ENCODE measurements at regions not wholly inside any gene's neighbourhood (a gene's known extent, or its start where the extent isn't known, plus 50 kb on each side); places are given as distances from the start of the nearest gene placed in this dataset.

DNA sequence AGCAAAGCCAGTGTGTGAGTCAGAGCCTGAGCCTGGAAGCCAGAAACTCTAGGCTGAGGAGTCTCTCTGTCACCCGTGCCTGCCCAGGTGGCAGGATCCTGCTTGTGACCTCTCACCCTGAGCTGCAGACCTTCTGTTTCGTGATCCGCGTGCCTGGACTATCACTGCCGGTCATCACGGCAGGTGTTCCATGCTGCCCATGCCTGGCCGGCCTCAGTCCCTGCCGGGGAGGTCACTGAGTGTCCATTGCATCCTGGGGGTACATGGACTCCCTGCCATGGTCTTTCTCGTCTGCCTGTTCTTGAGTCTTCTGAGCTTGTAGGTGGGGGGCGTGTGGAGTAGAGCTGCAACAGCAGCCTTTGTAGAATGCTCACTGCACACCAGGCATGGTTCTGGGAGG is 1032.4 kb downstream of the TBC1D22A start:
- no peak for DNase-seq

DNA sequence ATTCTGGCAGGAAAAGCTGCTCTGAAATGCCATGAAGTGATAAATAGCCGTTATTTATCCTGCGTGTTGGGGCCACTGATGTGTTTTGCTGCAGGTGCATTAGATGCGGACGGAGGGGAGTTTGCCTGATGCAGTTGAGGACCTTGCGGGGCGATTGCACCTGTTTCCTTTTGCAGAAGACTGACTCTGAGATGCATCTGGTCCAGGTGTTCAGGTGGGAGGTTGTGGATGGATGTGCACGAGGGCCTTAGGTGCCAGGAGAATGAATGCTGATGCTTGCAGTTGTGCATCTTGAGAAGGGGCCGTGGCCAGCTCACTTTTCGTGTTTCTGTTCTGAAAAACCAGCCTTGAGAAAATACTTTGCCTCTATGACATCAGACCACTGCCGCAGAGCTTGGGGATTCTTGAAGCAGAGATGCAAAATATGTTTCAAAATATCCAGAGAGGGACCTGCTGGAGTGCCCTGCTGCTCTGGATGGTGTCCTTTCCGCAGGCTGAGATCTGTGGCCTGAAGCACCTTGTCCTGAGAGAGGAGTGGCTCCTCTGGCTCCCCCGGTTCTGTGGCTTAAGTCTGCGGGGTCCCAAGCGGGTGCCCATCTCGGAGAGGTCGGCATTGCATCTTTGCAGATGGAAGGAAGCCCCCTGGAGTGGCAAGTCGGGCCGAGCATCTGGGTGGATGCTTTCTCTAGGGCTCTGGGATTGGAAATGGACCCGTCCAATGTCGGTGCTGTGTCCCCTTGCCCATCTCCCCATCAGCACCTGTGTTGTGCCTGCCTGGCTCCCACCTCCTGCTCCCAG is 1031.1 kb downstream of the TBC1D22A start:
- no peak for DNase-seq

DNA sequence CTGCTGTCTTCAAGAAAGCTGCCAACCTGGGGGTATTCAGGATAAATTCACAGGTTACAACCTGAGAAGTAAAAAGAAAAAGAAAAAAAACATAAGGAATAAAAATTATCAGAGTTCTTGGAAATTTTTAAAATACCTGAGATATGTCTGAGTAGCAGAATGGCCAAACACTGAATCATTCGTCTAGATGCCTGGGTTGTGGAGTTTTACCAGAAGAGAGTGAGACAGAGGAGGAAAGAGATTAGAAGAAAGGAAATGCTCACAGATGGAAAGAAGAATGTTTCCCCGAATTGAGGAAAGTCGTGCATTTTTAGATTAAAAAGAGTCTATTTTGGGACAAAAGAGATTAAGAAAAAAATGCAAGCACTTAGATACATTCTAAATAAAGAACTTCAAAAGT is 1026.7 kb downstream of the TBC1D22A start:
- DNase-seq = no peak

DNA sequence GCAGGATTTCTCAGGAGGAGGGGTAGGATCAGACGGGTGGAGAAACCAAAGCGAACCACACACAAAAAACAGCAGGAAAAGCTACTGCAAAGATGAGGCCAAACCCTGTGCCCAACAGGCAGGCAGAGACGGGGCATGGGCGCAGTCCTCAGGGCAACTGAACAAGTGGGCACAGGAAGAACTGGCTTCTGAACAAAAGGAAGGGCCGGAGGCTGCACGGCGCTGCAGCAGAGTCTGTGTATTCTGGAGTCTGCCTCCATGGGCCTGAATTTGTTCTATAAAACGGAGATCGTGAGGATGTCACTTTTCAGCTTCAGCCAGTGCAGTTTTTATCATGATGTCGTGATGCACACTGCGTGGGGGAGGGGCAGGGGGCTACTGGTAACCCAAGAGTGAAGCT is 1026.0 kb downstream of the TBC1D22A start:
- DNase-seq = no peak

DNA sequence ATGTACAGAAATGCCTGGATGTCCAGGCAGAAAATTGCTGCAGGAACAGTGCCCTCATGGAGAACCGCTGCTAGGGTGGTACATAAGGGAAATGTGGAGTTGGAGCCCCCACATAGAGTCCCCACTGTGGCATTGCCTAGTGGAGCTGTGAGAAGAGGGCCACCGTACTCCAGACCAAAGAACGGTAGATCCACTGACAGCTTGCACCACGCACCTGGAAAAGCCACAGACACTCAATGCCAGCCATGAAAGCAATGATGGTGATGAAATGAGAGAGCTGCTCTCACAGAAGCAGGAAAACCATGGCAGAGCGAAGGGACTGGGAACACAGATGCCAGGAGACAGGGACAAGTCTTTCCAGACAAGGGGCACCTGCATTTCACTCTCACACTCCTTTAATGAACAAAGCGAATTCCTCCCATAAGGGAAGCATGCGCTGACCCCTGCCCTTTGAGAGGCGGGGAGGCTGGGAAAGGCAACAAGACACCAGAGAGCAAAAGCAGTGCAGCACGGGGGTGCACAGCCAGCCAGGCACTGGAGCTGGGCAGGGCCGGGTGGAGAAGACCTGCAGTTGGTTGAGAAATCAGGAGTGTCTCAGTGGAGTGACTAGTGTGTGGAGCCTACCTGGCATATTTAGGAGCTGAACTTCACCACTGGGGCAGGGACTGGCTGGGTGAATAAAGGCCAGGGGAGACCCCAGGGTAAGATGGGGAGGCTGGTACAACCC is 1025.2 kb downstream of the TBC1D22A start:
- no peak for DNase-seq

DNA sequence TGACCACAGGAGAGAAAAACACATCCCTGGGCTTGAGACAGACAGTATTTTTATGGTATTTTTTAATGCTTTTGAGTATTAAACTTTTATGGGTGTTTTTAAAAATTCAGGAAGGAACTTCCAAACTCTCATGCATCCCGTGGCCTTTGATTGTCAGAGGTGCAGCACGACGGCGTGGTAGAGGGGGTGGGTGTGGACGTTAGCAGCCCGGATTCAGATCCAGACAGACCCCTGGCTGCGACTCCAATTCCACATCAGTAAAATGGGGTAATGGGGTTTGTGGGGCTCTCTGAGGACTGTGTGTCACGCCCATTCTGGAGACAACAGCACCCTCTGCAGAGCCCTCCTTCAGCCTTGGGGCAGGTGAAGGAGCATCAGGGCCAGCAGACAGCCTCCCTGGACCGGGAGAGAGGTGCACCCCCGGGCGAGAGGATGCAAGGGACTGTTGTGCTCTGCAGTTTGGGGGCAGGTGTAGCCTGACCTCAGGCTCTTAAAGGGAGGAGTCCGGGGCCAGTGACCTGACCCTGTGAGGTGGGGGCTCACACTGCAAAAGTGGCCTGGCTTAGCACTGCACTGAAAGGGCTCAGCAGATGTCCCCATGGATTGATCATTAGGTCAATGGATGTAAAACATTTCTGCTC is 1024.3 kb downstream of the TBC1D22A start:
- no peak for DNase-seq

DNA sequence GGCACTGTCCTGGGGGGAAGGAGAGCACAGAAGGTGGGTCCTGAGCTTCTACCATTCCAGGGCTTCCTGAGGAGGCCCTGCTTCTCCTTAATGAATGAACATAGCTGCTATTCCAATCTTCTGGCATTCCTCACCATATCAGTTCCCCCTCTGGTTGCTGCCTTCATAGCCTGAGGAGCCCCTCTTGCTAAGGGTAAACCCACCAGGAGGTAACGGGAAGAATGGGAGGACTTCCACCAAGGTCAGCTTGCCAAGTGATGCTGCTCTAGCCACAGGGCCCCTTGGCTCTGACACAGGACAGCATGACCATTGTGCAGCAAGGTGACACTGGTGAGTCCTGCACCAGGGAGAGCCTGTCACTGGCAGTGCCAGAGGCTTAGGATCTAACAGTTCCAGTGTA is 1022.5 kb downstream of the TBC1D22A start:
- no peak for DNase-seq

DNA sequence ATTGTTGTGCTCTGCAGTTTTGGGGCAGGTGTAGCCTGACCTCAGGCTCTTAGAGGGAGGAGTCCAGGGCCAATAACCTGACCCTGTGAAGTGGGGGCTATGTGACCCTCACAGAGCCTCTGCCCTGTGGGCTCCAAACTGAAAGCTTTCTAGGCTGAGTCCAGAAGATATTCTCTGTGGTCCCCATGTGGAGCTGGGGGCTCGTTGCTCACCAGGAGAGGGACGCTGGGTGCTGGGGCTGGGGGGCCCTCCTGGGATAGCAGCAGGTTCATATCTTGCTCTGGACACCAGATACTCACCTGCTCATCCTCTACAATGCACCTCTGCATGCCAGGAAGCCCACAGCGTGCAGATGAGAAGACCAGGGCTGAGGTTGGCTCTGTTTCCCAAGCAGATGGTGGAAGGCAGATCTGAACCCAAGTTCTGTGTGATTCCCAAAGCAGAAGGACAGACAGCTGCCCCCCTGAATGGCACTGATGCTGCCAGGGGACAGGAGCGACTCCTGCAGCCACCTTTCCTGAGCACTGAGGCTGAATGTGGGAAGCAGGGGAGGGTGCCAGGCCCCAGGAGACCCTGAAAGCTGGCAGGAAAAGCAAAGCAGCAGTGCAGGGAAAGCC is 1022.0 kb downstream of the TBC1D22A start:
- DNase-seq = no peak

DNA sequence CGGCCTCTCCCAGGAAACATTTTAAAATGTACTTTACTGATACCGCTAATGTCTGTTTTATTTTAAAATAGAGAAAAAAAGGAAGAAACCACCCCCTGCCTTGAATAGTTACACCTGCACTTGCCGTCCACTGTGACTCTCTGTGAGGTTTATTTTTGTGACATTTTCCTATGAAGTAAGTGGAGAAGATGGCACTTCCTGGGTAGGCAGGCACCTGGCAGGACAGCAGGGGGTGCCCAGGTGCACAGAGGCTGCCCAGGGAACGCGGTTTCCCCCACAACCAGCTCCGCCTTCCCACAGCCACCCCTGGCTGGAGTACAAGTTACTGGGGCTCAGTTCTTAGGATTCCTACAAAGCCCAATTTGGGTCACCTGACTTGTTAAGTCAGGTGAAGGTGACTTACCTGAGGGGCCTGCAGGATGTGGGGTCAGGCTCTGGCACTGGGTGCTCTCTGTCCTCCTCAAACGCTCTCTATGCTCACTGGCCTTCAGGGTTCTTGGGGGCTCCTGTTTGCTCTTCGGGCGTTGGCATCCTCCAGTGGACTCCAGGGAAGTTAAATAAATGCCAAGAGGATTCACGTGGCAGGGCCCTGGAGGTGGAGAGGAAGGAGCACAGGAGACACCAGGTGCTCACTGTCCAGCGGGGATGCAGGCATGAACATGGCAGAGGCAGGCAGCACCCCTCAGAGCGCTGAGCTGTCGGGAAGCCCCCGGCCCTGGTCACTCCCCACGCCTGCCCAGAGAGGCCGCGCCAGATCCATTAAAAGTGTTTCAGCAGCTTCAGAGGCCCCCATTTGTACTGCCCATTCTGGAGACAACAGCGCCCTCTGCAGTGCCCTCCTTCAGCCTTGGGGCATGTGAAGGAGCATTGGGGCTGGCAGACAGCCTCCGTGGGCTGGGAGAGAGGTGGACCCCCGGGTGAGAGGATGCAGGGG is 1021.2 kb downstream of the TBC1D22A start:
- DNase-seq = no peak

DNA sequence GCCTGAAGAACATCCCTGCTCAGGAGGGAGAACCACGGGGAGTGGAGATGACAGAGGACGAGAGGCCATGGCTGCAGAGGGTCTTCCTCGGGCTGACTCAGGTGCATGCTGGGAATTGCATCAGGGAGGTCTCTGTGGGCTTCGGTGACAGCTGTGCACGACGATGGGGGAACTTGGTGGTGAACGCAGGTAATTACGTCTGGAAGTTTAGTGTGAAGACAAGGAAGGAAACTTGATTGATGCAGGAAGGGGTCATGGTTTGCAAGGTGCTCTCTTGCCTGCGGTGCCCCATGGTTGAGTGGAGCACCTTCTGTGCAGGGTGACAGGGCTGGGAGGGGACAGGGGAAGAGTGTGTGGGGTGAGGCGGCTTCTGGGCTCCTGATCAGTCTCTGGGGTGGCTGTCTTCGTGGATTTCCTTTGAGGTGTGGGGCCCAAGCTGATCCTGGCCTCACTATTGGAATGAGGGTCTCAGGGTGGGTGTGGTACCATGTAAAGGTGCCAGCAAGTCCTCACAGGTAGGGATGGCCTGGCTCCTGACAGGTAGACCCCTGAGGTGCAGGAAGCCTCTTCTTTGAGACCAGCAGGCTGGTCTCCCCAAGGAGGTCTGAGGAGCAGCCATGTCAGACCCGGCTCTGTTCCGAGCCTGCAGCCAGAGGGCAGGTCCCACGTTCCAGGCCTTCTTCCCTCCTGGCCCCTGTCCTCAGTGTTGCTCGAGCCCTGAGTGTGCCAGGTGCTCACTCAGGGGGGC is 1020.1 kb downstream of the TBC1D22A start:
- no peak for DNase-seq

DNA sequence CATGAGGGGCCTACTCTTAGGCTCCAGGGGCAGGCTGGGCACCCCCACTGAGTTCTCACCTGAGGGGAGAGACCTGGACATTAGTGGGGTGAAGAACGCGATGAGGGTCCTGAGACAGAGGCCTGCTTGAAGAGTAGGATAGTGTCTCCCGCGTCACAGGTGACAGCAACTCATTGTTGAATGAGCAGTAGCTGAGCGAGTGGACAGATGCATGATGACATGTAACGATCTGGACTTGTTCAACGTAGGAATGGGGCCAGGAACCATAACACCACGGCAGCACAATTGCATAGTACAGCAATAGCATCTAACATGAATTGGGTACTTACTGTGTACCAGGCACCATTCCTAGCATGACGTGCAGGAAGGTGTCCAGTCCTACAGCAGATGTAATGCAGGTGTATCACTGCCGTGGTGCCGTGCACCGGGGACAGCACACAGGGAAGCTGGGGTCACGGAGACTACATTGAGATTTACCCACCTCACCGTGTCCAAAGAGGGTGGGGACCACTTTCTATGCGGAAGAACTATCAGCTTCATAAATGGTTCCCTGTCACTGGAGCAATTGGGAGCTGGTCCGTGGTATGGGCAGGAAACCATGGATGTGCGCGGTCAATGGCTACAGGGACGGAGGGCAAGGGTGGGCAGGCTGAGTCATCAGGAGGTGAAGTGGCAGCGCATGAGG is 1019.1 kb downstream of the TBC1D22A start:
- DNase-seq = no peak

DNA sequence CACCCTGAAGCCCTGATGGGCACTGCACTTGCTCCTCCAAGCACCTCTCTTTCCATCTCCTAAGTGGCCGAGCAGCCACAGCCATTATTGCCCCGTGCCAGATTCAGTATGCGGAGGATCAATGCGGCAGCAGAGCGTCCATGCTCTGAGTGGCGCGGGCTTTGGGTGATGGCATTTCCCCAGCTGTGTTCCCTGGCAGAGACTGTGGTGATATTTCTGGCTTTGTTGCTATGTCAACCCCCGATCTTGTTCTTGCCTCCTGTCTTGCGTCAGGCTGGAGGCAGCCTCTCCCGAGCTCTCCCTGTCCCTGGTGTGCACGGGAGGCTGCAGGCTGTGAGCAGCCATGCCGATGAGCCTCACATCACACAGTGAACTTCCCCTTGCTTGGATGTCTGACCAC is 1018.6 kb downstream of the TBC1D22A start:
- DNase-seq = no peak

DNA sequence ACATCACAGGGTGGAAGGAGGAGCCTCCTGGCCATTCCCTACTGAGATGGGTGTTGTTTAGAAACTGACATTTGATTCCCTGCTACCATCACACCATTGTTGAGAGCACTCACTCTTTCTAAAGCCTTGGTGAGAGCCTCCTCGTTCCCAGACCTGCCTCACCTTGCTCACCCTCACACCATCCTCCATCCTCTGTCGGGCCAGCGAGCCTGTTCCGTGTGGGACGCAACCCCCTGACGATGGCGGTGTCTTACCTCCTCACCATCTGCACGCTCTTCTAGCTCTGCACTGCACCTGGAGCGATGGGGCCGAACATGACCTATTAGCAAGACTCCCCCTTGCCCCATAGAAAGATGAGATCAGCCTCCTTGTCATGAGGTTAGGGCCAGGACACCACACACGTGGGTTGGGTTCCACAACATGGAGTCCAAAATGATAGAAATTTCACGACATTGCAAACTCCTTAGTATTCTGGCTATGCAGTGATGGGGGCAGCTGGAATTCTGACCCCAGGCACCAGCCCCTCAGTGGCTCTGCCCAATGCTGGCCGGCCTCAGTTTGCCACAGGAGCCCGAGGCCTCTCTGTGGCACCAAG is 1017.9 kb downstream of the TBC1D22A start:
- DNase-seq = no peak

DNA sequence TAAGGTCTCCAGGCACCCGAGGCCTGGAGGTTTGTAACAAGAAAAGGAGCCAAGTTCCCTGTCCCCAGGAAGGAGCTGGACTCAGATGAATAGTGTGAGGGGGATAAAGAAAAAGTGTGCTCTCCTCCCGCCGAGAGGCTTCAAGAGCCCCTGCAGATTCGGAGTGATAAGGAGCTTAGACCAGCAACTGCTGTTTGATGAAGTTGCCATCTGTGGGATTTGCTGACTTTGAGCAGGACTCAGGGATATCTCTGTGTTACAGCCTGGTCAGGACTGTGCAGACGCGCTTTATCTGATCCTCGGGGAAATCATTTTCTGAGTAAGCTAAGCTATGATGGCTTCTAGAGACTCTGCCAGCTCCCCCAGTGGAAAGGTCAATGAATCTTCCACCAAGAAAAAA is 1017.0 kb downstream of the TBC1D22A start:
- no peak for DNase-seq

DNA sequence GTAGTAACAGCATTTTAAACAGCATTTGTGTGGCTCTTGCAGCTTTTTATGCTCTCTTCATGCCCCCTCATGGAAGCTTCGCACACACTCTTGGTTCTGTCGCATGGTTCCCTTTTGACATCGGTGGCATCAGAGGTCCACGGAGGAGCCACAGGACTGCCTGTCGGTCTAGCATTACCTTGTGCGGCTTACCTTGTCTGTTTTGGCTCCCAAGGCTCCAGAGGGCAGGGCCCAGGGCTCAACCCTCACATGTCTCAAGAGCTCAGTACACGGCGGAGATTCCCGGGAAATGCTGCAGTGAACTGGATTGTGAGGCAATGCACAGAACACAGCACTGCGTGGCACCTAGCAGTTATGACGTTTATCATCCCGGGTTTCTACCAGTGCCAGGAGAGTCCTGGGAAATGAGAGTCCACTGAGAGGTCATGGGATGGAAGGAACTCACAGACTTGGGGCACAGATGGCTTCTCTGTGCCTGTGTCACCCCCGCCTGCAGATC is 1015.8 kb downstream of the TBC1D22A start:
- DNase-seq = no peak

DNA sequence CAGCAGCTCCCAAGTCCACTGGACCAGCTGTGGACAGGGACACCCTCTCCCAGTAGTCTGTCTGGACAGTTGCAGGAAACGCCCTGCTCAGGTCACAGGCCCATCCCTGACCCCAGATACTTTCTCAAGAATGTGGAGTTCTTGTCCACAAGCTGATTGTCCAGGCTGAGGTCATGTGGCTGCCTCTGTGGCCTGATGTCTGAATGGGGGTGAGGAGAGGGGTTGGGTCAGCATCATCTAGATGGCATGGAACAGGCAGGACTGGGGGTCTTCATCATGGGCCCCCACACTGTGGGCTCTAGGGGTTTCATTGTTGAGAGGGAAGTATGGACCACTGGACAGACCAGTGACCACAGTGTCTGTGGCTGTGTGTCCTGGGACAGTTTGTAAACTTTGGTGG is 1015.0 kb downstream of the TBC1D22A start:
- DNase-seq = no peak

DNA sequence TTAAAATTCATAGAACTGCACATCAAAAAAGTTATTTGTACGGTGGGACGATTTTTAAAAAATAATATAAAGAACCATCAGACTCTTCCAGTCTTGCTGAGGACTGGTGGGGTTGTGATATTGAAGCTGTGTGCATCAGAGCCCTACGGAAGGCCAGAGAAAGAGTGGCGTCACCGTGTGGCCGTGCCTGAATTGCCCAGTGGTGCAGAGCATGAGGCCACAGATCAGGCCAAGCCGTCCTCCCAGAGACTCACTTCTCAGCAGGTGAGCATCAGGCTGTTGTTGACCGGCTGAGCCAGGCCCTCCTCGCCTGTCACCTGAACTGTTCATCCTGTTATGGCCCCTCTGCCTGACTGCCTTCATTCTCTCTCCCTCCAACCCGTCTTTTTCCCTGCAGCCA is 1013.9 kb downstream of the TBC1D22A start:
- DNase-seq = no peak

DNA sequence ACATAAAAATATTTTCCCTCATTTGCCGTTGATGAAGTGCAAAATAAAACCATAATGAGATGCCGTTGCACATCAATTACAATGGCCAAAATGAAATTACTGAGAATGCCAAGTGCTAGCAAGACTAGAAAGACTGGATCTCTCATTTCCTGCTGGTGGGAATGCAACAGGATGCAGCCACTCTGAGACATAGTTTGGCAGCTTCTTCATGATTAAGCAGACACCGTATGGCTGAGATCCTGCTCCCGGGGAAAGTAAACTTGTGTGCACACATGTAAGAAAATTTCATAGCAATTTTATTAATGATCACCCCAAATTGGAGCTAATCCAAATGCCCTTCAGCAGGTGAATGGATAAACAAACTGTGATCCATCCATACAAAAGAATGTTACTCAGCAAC is 1013.2 kb downstream of the TBC1D22A start:
- DNase-seq = no peak

DNA sequence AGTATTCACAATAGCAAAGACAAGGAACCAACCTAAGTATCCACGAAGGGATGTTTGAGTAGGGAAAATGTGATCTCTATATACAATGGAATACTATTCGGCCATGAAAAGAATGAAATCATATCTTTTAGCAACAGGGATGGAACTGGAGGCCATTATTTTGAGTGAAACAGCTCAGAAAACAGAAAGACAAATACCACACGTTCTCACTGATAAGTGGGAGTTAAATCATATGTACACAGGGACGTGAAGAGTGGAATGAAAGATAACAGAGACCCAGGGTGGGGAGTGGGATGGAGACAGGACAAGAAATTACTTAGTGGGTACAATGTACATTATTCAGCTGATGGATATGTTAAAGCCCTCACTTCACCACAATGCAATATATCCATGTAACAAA is 1012.7 kb downstream of the TBC1D22A start:
- no peak for DNase-seq

DNA sequence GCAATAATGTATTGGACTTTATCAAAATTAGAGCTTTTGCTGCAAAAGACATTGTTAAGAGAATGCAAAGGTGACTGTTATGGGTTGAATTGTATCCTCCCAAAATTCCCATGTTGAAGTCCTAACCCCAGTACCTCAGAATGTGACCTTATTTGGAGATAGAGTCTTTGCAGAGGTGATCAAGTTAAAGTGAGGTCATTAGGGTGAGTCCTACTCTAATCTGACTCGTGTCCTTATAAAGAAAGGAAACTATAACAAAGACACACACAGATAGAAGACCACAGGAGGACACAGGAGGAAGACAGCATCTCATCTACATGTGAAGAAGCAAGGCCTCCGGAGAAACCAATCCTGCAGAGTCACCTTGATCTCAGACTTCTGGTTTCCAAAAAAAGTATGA is 1011.2 kb downstream of the TBC1D22A start:
- DNase-seq = no peak

DNA sequence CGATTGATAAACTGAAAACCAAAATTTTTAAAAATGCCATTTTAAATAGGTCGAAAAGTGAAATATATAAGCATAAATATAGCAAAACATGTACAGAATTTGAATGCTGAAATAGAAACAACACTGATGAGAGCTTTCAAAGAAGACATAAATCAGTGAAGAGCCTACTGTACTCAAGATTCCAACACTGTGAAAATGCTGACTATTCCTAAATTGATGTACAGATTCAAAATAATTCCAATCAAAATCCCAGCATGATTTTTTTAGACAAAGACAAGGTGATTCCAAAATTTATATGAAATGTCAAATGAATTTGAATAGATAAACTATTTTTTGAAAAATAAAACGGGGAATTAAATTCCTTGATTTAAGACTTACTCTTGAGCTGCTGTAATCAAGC is 1010.4 kb downstream of the TBC1D22A start:
- DNase-seq = no peak
